NCI-H1417 (cell line): ENCODE measurements at regions not wholly inside any gene's neighbourhood (a gene's known extent, or its start where the extent isn't known, plus 50 kb on each side); places are given as distances from the start of the nearest gene placed in this dataset.

Source experiments
- DNase-seq, 3 experiments: peaks; one replicate each; lab custom pipeline; 2025; lab: John Stamatoyannopoulos, UW

GRCh38 chr2:235168174-235168979 is 216.6 kb downstream of the SH3BP4 start:
- peak in 1 of 3 experiments; percentile 9 for DNase-seq

GRCh38 chr2:235170016-235170415 is 218.2 kb downstream of the SH3BP4 start:
- no peak for DNase-seq

DNA sequence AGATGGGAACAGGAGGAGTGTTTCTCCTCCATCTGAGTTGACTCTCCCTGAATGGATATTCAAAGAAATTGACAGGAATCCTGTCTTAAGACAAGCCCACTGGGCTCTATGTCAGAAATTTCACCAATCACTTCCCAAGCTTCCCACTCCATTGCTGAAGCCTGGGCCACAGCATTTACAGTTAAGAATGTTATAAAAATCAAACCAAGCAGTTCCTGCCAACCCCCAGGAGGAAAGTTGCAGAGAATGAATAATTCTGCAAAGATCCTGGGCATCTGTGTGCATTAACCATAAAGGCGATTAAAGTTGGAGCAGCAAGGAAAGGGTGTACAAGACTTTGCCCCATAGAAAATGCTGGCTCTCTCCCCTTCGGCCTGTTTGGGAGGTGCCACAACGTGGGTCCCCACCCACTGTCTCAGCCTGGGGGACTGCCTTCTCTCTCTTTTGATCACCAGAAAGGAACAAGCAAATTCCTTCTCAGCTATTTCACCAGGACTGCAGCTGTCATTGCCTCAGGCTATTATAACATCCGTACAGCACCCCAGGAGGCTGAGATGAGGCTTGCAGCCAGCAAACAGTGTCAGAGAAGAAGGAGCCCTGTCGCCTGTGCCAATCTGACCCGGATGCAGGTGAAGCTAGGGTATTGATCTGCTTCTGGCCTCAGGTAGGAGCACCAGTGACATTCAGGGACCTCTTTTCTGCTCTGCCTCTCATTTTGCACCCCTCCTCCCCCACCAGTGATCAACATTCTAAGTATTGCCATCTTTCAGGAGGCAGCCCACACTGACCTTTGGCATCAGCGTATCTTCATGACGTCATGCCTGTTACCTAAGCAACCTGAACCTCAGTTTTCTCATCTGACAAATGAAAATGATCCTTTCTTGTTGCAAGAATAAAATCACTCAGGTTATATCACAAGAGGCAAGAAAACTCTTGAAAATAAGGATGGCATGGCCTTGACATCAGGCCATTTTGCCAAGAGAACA is 219.0 kb downstream of the SH3BP4 start:
- peak in 2 of 3 experiments; percentile 71 to 90 for DNase-seq

GRCh38 chr2:235171550-235172031 is 219.8 kb downstream of the SH3BP4 start:
- peak in 1 of 3 experiments; percentile 35 for DNase-seq

GRCh38 chr2:235180642-235181041 is 228.8 kb downstream of the SH3BP4 start:
- no peak for DNase-seq

DNA sequence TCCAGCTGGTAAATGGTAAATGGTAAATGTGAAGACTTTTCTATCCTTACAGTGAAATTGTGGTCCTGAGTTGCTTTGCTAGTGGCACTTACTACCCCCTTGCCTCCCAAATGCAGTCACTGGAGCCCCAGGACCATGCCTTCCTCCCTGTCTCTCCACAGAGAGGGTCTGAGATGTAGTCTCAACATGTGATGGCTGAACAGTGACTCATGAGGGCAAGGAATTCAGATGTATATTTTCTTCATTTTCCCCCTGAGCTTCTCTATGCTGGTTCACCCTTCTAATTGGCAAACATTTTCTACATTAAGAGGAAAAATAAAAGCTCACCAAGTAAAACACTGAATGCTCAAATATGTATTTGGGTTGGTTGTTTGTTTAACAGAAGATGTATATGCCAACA is 232.0 kb downstream of the SH3BP4 start:
- no peak for DNase-seq

DNA sequence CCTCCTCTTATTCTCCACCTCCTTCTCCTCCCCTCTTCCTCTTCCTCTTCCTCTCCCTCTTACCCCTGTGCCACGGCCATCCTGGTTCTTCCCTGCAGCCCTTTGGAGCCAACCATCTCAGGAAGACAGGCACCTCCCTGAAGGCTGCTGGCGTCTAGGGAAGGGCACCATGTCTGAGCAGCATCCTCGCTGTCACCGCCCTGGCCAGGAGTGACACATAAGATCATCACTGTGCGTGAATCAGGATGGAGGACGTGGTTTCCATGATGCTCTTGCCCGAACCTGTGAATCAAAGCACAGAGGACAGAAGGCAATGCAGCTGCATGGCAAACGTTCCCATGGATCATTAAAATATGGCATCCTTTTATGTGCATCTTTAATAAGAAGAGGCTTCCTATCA is 236.0 kb downstream of the SH3BP4 start:
- no peak for DNase-seq

GRCh38 chr2:235191486-235191885 is 239.7 kb downstream of the SH3BP4 start:
- no peak for DNase-seq

- DNase-seq = no peak
These were observed 240.2 kb downstream of the SH3BP4 start for GRCh38 chr2:235191978-235192377.

GRCh38 chr2:235194351-235194750 is 242.5 kb downstream of the SH3BP4 start:
- DNase-seq = no peak

DNA sequence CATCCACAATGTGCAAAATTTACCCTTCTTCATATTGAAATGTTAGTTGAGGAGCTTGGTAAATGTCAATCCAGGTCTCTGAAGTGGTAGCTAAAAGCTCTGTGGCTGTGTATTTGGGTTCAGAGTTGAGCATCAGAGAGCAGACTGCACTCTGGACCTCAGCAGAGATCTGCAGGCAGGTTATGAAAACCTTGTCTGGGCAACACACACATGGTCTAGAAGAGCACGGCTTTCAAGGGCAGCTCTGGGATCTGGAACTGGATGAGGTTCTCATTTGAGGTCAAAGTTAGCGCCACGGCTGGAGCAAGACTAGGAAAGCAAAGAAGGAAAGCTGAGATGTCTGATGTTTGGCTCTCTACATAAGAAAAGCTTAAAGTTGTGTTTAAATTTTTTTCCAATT is 243.0 kb downstream of the SH3BP4 start:
- DNase-seq = no peak

GRCh38 chr2:235195921-235196320 is 244.1 kb downstream of the SH3BP4 start:
- DNase-seq = no peak

- DNase-seq = no peak
These were observed 247.3 kb downstream of the SH3BP4 start for GRCh38 chr2:235199128-235199527.

DNA sequence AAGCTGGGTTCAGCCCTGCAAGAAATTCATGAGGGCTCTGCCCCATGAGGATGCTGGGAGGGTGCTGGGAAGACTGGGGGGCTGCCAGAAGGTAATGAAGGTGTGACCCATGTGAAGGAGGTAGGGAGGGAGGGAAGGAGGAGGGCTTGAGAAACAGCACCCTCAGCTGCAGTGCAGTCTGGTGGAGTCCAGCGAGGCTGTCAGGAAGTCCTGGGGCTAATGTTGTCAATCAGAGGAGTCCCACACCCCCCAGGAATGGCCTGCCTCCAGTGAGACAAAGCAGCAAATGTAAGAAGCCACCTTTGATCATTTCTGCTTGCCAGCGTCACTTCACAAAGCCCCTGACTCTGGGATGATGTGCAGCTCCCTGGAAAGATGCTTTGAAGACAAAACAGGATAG is 248.4 kb downstream of the SH3BP4 start:
- no peak for DNase-seq

DNA sequence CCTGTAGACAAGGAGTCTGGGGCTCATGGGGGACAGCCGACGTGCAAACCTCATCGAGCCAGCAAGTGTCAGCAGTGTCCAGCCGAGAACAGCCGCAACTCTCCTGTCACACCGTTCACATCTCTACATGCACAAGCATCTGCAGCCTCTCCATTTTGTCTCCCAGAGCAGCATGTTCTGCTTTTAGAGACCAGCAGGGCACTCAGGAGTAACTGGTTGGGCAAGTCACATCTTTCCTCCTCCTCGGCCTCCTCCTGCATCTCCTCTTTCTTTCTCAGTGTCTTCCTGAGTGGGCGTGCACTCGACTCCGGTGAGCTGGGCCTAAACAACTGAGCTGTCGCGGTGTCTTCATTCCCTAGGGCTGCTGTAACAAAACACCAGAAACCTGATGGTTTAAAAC is 249.9 kb downstream of the SH3BP4 start:
- DNase-seq = peak in 1 of 3 experiments; percentile 1

DNA sequence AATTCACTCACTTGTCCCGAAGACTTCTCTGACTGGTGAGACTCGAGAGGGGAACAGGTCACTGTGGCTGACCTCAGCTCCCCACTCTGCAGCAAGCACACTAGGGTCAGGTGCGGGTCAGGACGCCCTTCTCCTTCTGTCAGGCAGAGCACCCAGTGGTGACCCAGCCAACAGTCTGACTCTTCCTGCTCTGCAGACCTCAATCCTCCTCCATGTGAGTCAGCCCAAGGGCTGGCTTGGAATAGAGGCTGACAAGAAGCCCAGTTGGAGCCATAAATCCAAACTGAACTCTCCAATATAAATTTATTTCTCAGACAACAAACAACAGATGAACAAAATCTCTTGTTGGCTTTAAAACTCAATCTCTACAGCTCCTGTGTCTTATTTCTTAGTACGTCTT is 253.1 kb downstream of the SH3BP4 start:
- no peak for DNase-seq

DNA sequence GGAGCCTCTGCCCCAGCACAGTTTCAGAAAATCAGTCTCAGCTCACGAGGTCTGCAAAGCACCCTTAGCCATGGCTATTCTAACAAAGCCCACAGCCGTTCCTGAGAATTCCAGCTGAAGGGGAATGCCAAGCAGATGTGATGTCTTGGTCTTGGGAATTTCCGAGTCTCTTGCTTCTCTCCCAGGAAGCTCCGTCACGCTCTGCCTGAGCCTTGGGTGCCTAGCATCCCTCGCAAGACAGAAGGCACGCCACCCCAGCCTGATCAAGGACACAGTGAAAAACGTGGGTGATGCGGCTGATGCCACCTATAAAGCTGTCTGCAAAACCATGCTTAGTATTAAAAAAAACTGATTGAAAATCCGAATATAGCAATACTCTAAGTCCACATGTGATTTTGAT is 254.6 kb downstream of the SH3BP4 start:
- no peak for DNase-seq

GRCh38 chr2:235206980-235207579 is 255.3 kb downstream of the SH3BP4 start:
- peak in 2 of 3 experiments; percentile 21 to 56 for DNase-seq

- DNase-seq = no peak
These were observed 259.2 kb downstream of the SH3BP4 start for GRCh38 chr2:235211056-235211455.

DNA sequence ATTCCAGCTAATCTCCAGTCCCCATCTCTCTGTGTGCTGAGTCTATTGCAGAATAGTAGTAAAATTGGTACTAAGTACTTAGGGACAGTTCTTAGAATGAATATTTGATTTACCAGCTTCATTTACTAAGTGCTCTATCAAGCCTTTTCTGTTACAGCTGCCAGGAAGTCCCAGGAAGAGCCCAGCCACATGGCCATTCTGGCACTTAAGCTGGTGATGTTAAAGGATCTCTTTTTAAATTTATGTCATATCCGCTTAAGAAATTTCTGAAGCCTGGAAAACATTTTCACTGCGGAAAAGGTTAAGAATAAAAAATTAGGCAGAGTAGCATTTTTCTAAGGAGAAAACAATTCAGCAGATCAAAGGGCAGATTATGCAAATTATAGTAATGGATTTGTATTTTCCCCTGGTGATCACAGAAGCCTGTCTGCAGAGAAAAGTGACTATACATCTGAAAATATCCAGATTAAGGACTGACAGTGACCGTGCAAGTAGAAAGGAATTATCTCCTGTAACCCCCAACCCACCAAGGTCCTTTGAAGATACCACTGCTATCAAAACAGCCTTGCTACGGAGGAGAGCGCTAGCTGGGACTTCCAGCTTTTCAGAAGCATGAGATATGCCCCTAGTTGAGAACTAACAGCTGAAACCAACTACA is 260.8 kb downstream of the SH3BP4 start:
- no peak for DNase-seq

DNA sequence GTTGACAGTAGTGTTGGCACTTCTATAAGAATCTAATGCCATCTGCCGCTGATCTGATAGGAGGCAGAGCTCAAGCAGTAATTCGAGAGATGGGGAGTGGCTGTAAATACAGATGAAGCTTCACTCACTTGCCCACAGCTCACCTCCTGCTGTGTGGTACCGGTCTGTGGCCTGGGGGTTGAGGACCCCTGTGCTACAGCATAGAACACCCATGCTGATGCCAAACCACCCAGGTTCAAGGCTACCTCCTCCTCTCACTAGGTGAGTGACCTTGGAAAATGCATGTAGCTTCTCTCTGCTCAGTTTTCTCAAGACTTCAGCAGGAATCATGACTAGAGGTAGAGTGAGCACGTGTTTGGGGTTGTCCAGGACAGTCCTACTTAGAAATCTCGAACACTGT is 263.4 kb downstream of the SH3BP4 start:
- peak in 1 of 3 experiments; percentile 3 for DNase-seq

GRCh38 chr2:235216901-235217300 is 265.1 kb downstream of the SH3BP4 start:
- DNase-seq = no peak
